GM12865 (cell line): ENCODE measurements at regions not wholly inside any gene's neighbourhood (a gene's known extent, or its start where the extent isn't known, plus 50 kb on each side); places are given as distances from the start of the nearest gene placed in this dataset.

Source experiments
- DNase-seq: peaks from one replicate; pipeline ENCODE4 v3.0.0; 2010; ENCODE audit warnings: low read depth
- H3K4me3 ChIP-seq: 2 replicates; pipeline ENCODE4 v1.5.1; 2011; ENCODE audit warnings: mild to moderate bottlenecking, low read depth, low read length, control low read depth
- CTCF ChIP-seq: IDR thresholded peaks from 2 replicates; pipeline ENCODE4 v1.5.1; 2011; ENCODE audit warnings: low read length, control low read depth, low read depth, inconsistent platforms; ENCODE audit not compliant: insufficient read depth; ENCODE audit errors: missing control alignments

- TF ChIP-seq CTCF: no peak
- no peak overlapping the region for H3K4me3 ChIP-seq
- DNase-seq: no peak
These were observed 134.6 kb upstream of the MAP3K1 start for GRCh38 chr5:56680731-56681130.

GRCh38 chr5:56677690-56678305 is 137.6 kb upstream of the MAP3K1 start:
- DNase-seq: no peak
- H3K4me3 ChIP-seq: no peak overlapping the region
- no peak for TF ChIP-seq CTCF

GRCh38 chr5:56676091-56676768 is 139.1 kb upstream of the MAP3K1 start:
- H3K4me3 ChIP-seq: no peak overlapping the region
- no peak for TF ChIP-seq CTCF
- DNase-seq: no peak

- DNase-seq: no peak
- no peak for TF ChIP-seq CTCF
- H3K4me3 ChIP-seq: no peak overlapping the region
These were observed 140.9 kb upstream of the MAP3K1 start for GRCh38 chr5:56674441-56674840.

GRCh38 chr5:56673171-56673570 is 142.2 kb upstream of the MAP3K1 start:
- no peak for TF ChIP-seq CTCF
- no peak for DNase-seq
- no peak overlapping the region for H3K4me3 ChIP-seq

GRCh38 chr5:56671571-56671970 is 143.8 kb upstream of the MAP3K1 start:
- H3K4me3 ChIP-seq: no peak overlapping the region
- DNase-seq: no peak
- no peak for TF ChIP-seq CTCF

GRCh38 chr5:56670916-56671315 is 144.4 kb upstream of the MAP3K1 start:
- no peak for DNase-seq
- H3K4me3 ChIP-seq: no peak overlapping the region
- no peak for TF ChIP-seq CTCF
